Activated naive CD8-positive, alpha-beta T cell treated with anti-CD3 and anti-CD28 coated beads for 36 hours (primary cell): ENCODE measurements at regions not wholly inside any gene's neighbourhood (a gene's known extent, or its start where the extent isn't known, plus 50 kb on each side); places are given as distances from the start of the nearest gene placed in this dataset.
"Not testable (repeated sequence)": the region's sequence is repeated elsewhere in the genome, so short reads cannot be mapped to it uniquely, and the experiment has no call there.

ENCODE experiments used
- DNase-seq: peaks from one replicate; pipeline ENCODE4 v3.0.0; 2021
- H3K27ac Mint-ChIP-seq: one replicate; pipeline ENCODE4 v1.8.0; 2022; ENCODE audit warnings: mild to moderate bottlenecking, moderate library complexity, mixed read lengths
- H3K27me3 Mint-ChIP-seq: one replicate; pipeline ENCODE4 v1.8.0; 2022; ENCODE audit warnings: mild to moderate bottlenecking, mixed read lengths
- H3K36me3 Mint-ChIP-seq: one replicate; pipeline ENCODE4 v1.8.0; 2021; ENCODE audit warnings: mild to moderate bottlenecking, mixed read lengths
- H3K4me1 Mint-ChIP-seq: one replicate; pipeline ENCODE4 v1.8.0; 2021; ENCODE audit warnings: mixed read lengths
- H3K4me3 Mint-ChIP-seq: one replicate; pipeline ENCODE4 v1.8.0; 2022; ENCODE audit warnings: mild to moderate bottlenecking, moderate library complexity, mixed read lengths
- H3K9me3 Mint-ChIP-seq: one replicate; pipeline ENCODE4 v1.8.0; 2022; ENCODE audit warnings: mixed read lengths

DNA sequence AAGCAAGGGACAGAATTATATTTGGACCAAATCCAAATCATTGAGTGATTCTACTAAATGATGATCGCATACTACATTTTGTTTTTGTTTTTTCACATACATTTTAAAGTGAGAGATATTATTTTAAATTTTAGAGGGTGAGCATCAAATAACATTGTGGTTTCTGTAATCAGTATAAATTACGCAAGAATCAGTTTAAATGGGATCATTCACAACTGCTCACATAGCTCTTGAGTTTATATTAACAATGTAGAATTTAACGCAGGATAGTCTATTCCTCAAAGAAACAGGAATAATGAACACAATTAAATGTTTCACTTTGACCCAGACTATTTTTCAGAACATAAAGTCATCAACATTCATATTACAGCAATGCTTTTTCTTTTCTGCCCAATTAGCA, 51.2 kb upstream of the PDPR start:
- not testable (repeated sequence) for H3K27ac Mint-ChIP-seq, H3K27me3 Mint-ChIP-seq, DNase-seq, H3K4me3 Mint-ChIP-seq, H3K36me3 Mint-ChIP-seq, H3K9me3 Mint-ChIP-seq
- H3K4me1 Mint-ChIP-seq: peaks cover 19% of the 10 kb centered on the region
